ENCODE measurements at regions not wholly inside any gene's neighbourhood (a gene's known extent, or its start where the extent isn't known, plus 50 kb on each side); places are given as distances from the start of the nearest gene placed in this dataset.

DNA sequence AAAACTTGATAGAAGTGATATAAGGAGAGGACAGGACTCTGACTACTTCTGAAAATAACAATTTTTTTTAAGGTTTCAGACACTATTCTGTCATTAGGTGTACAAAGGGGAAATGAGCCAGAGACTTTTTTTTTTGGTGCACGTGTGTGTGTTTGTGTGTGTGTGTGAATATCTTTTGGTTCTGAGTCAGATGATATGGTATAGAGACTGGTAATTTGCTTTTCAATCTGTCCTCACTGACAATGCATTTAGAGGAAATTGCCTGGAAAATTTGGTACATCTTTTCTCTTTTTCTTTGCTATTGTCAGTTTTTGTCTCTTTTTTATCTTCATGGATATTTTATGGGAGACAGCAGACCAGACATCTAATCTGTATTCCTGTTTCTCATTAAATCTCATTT, 59.3 kb downstream of the DDIT4L start:
- Histone ChIP-seq H3K9ac (ENCODE audit: extremely low read depth, low read length, poor library complexity, severe bottlenecking) (no peak overlapping the region), H3K9me3 (ENCODE audit: control insufficient read depth, low read length) (no peaks in the 10 kb centered on the region), H3K27me3 (ENCODE audit: control insufficient read depth, insufficient read depth, low read length, poor library complexity, severe bottlenecking) (no peaks in the 10 kb centered on the region), H3K4me3 (ENCODE audit: low read length) (no peak overlapping the region), H3K27ac (ENCODE audit: low read depth, low read length) (no peak overlapping the region), H3K4me1 (ENCODE audit: control insufficient read depth, insufficient read depth, low read length) (no peaks in the 10 kb centered on the region), H3K36me3 (ENCODE audit: control insufficient read depth, insufficient read depth, low read length) (no peaks in the 10 kb centered on the region)
- H3K4me1 Mint-ChIP-seq: no peaks in the 10 kb centered on the region
- peaks cover 6% of the 10 kb centered on the region for H3K9me3 Mint-ChIP-seq
- no peaks in the 10 kb centered on the region for H3K27me3 Mint-ChIP-seq (ENCODE audit: insufficient read depth)
- H3K4me3 Mint-ChIP-seq: no peak overlapping the region
- no peak for DNase-seq
- H3K36me3 Mint-ChIP-seq (ENCODE audit: low read depth): no peaks in the 10 kb centered on the region
- TF ChIP-seq, protein P1, sequence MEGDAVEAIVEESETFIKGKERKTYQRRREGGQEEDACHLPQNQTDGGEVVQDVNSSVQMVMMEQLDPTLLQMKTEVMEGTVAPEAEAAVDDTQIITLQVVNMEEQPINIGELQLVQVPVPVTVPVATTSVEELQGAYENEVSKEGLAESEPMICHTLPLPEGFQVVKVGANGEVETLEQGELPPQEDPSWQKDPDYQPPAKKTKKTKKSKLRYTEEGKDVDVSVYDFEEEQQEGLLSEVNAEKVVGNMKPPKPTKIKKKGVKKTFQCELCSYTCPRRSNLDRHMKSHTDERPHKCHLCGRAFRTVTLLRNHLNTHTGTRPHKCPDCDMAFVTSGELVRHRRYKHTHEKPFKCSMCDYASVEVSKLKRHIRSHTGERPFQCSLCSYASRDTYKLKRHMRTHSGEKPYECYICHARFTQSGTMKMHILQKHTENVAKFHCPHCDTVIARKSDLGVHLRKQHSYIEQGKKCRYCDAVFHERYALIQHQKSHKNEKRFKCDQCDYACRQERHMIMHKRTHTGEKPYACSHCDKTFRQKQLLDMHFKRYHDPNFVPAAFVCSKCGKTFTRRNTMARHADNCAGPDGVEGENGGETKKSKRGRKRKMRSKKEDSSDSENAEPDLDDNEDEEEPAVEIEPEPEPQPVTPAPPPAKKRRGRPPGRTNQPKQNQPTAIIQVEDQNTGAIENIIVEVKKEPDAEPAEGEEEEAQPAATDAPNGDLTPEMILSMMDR (conservative IDR thresholded peaks at IDR 0.05): no peak
- WGBS, 2 experiments (ENCODE audit: insufficient coverage in 1 of 2, insufficient read length in 1 of 2): 94% methylated on average over 1 of the region's 1 CpG; no CpG with 5 or more reads in 1 of the 2 experiments
- H3K27ac Mint-ChIP-seq: no peak overlapping the region

DNA sequence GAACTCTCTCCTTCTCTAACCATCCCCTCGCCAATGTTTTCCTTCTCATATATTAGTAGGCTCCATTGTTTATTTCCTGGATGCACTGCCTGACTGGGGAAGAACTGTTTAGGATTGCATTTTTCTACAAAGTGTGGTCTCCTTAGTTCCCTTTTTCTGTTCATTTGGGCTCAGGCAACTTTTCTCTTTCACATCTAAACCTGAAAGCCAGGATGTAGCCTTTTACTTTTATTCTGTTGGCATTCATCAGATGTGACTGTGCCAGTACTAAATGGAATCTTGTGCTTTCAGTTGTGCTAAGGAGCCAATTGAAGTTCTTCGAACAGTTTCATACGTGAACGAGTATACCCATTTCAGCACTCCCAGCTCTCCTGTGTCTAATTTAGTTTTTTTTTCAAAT, 59.8 kb downstream of the DDIT4L start:
- no peak overlapping the region for H3K27ac Mint-ChIP-seq
- no peaks in the 10 kb centered on the region for H3K36me3 ChIP-seq (ENCODE audit: control insufficient read depth, insufficient read depth, low read length)
- no peak overlapping the region for H3K4me3 ChIP-seq (ENCODE audit: low read length)
- H3K27me3 ChIP-seq (ENCODE audit: control insufficient read depth, insufficient read depth, low read length, poor library complexity, severe bottlenecking): no peaks in the 10 kb centered on the region
- H3K9ac ChIP-seq (ENCODE audit: extremely low read depth, low read length, poor library complexity, severe bottlenecking): no peak overlapping the region
- no peak for DNase-seq
- H3K9me3 ChIP-seq (ENCODE audit: control insufficient read depth, low read length): peaks cover under 1% of the 10 kb centered on the region
- no peak overlapping the region for H3K4me3 Mint-ChIP-seq
- WGBS, 2 experiments (ENCODE audit: insufficient coverage in 1 of 2, insufficient read length in 1 of 2): 92% methylated on average over 4 of the region's 4 CpGs; no CpG with 5 or more reads in 1 of the 2 experiments
- H3K27ac ChIP-seq (ENCODE audit: low read depth, low read length): no peak overlapping the region
- H3K9me3 Mint-ChIP-seq: peaks cover 6% of the 10 kb centered on the region
- H3K36me3 Mint-ChIP-seq (ENCODE audit: low read depth): no peaks in the 10 kb centered on the region
- TF ChIP-seq, protein P1 (conservative IDR thresholded peaks at IDR 0.05): no peak
- no peaks in the 10 kb centered on the region for H3K4me1 ChIP-seq (ENCODE audit: control insufficient read depth, insufficient read depth, low read length)
- no peaks in the 10 kb centered on the region for H3K27me3 Mint-ChIP-seq (ENCODE audit: insufficient read depth)
- no peaks in the 10 kb centered on the region for H3K4me1 Mint-ChIP-seq

DNA sequence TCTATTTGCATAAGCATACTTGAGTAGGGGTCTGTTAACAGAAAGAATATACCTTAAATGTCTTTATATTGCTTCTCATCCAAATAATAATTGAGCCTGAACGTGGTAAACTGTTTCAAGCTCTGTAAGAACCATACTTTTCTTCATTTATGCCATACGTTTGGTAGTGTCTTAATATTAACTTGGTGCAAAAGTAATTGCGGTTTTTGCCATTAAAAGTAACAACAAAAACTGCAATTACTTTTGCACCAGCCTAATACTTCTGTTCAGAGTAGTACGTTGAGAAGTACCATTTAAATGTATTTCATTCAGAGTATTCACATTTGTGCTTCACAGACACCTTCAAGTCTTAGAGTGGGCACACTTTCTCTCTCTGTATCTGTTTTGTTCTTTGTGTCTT, 60.5 kb downstream of the DDIT4L start:
- no peaks in the 10 kb centered on the region for H3K36me3 ChIP-seq (ENCODE audit: control insufficient read depth, insufficient read depth, low read length)
- Mint-ChIP-seq H3K27me3 (ENCODE audit: insufficient read depth) (no peaks in the 10 kb centered on the region), H3K27ac (no peak overlapping the region), H3K4me3 (no peak overlapping the region), H3K4me1 (no peaks in the 10 kb centered on the region), H3K9me3 (peaks cover 6% of the 10 kb centered on the region), H3K36me3 (ENCODE audit: low read depth) (no peaks in the 10 kb centered on the region)
- no peak for DNase-seq
- no peak overlapping the region for H3K4me3 ChIP-seq (ENCODE audit: low read length)
- peaks cover 6% of the 10 kb centered on the region for H3K9me3 ChIP-seq (ENCODE audit: control insufficient read depth, low read length)
- no peaks in the 10 kb centered on the region for H3K4me1 ChIP-seq (ENCODE audit: control insufficient read depth, insufficient read depth, low read length)
- no peak overlapping the region for H3K9ac ChIP-seq (ENCODE audit: extremely low read depth, low read length, poor library complexity, severe bottlenecking)
- 0 to 66% methylated on average over 1 to 4 of the region's 4 CpGs for whole genome bisulfite sequencing, 2 experiments (ENCODE audit: insufficient coverage in 1 of 2, insufficient read length in 1 of 2)
- TF ChIP-seq, protein P1 (conservative IDR thresholded peaks at IDR 0.05): no peak
- H3K27ac ChIP-seq (ENCODE audit: low read depth, low read length): no peak overlapping the region
- H3K27me3 ChIP-seq (ENCODE audit: control insufficient read depth, insufficient read depth, low read length, poor library complexity, severe bottlenecking): no peaks in the 10 kb centered on the region
